ENCODE measurements at regions not wholly inside any gene's neighbourhood (a gene's known extent, or its start where the extent isn't known, plus 50 kb on each side); places are given as distances from the start of the nearest gene placed in this dataset.

- TF ChIP-seq RAD21 (IDR thresholded peaks at IDR 0.05; ENCODE audit: low read depth) (no peak), CTCF (IDR thresholded peaks at IDR 0.05 in 2 of 3, conservative IDR thresholded peaks at IDR 0.05 in 1 of 3; ENCODE audit: borderline replicate concordance in 1 of 3, insufficient read depth in 1 of 3, low read depth in 2 of 3, low read length in 2 of 3) (no peak), ATF3 (IDR thresholded peaks at IDR 0.05) (no peak), POLR2A (IDR thresholded peaks at IDR 0.05; ENCODE audit: borderline replicate concordance, extremely low read depth, insufficient read depth, insufficient read length) (no peak), POLR2AphosphoS5 (IDR thresholded peaks at IDR 0.05; ENCODE audit: low read depth, low read length) (no peak), ZBTB33 (IDR thresholded peaks at IDR 0.05; ENCODE audit: extremely low read depth, insufficient replicate concordance, low read length) (no peak), REST (IDR thresholded peaks at IDR 0.05; ENCODE audit: low read depth) (no peak), EZH2 (IDR thresholded peaks at IDR 0.05) (no peak)
Measured at GRCh38 chr10:121062115-121062514, 211.0 kb downstream of the WDR11 start.
